ENCODE measurements at regions not wholly inside any gene's neighbourhood (a gene's known extent, or its start where the extent isn't known, plus 50 kb on each side); places are given as distances from the start of the nearest gene placed in this dataset.

DNA sequence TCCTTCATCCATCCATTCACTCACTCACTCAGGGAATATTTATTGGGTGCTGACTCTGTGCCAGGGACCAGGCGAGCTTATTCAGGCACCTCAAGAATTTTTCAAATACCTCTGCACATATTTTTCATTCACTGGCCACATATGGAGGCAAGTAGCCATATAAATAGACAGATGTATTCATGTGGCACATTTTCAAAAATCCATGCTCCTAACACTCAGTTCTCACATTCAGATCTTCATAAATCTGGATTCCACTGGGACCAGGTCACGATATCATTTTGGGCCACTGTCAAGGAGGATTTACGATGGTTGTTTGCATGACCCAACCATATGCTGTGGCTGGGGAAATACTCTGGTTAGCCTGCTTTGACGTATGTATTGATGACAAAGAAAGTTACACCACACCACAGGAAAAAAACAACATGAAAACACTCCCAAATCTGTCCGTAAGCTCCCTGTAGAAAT, 241.8 kb upstream of the LRTM1 start:
- H3K36me3 ChIP-seq (ENCODE audit: insufficient read depth, low read length): no peaks in the 10 kb centered on the region
- H3K4me3 ChIP-seq (ENCODE audit: low read depth, low read length): no peak overlapping the region
- H3K4me1 ChIP-seq (ENCODE audit: control insufficient read depth, insufficient read depth, low read length, unreplicated experiment): peaks cover 37% of the 10 kb centered on the region
- H2AFZ ChIP-seq (ENCODE audit: low read length, unreplicated experiment): no peak overlapping the region
- H3K27me3 ChIP-seq (ENCODE audit: insufficient read depth, low read length): no peaks in the 10 kb centered on the region
- peak overlapping the region; percentile 97 for H3K27ac ChIP-seq (ENCODE audit: low read depth, low read length)
- no peaks in the 10 kb centered on the region for H3K79me2 ChIP-seq (ENCODE audit: control insufficient read depth, insufficient read depth, low read length, unreplicated experiment)

DNA sequence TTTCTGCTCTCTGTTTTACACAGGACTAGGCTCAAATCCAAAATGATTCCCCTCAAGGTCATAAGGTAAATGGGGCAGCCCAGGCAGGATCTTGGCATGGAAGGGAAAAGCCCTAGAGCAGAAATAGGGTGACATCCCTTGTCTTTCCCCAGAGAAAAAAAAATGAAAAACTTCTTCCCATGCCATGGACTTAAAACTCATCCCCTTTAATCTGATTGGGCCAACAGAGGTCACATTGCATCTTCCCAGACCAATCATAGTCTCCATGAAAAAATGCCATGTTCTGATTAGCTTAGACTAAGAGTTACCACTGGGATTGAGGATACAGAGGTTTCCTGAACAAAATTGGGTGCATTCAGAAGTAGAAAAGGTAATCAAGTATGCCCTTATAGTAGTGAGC, 241.3 kb upstream of the LRTM1 start:
- Histone ChIP-seq H3K27me3 (ENCODE audit: insufficient read depth, low read length) (no peaks in the 10 kb centered on the region), H3K27ac (ENCODE audit: low read depth, low read length) (peak overlapping the region; percentile 97)

DNA sequence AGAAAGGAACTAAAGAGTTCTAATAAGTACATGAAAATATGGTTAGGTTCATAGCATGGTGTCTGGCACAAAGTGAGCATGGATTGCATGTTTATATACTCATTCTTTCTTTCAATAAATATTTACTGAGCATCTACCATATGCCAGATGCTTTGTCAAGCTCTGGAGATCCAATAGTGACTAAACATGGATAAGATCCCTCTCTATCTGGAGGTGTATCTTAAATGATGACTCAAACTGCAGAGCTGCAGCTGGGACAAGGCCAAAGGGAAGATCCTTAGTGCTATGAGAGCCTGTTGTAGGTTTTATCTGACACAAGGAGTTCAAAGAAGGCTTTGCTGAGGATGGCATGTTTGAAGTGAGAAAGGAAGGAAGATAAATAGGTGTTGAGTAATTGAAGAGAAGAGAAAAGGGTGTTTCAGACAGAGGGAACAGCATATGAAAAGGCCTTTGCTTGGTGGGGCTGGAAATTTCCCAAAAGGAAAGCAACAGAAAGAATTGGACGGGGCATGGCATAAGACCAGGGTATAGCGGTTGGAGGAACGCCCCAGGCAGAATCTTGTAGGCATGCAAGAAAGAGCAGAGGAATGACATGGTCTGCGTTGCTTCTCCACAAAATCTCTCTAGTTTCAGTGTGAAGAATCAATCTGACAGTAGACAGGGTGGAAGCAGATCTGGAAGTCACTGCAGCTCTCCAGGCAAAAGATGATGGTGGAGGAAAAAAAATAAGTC, 239.9 kb upstream of the LRTM1 start:
- H3K79me2 ChIP-seq (ENCODE audit: control insufficient read depth, insufficient read depth, low read length, unreplicated experiment): no peaks in the 10 kb centered on the region
- H3K27ac ChIP-seq (ENCODE audit: low read depth, low read length): peak overlapping the region; percentile 97
- H3K27me3 ChIP-seq (ENCODE audit: insufficient read depth, low read length): no peaks in the 10 kb centered on the region
- no peaks in the 10 kb centered on the region for H3K36me3 ChIP-seq (ENCODE audit: insufficient read depth, low read length)
- no peak overlapping the region for H3K4me3 ChIP-seq (ENCODE audit: low read depth, low read length)
- peaks cover 38% of the 10 kb centered on the region for H3K4me1 ChIP-seq (ENCODE audit: control insufficient read depth, insufficient read depth, low read length, unreplicated experiment)
- H2AFZ ChIP-seq (ENCODE audit: low read length, unreplicated experiment): no peak overlapping the region

More for the DNA sequence above, 241.3 kb upstream of the LRTM1 start:
- no peak overlapping the region for H3K4me3 ChIP-seq (ENCODE audit: low read depth, low read length)
- no peaks in the 10 kb centered on the region for H3K79me2 ChIP-seq (ENCODE audit: control insufficient read depth, insufficient read depth, low read length, unreplicated experiment)
- no peaks in the 10 kb centered on the region for H3K36me3 ChIP-seq (ENCODE audit: insufficient read depth, low read length)
- H3K4me1 ChIP-seq (ENCODE audit: control insufficient read depth, insufficient read depth, low read length, unreplicated experiment): peaks cover 37% of the 10 kb centered on the region
- no peak overlapping the region for H2AFZ ChIP-seq (ENCODE audit: low read length, unreplicated experiment)

DNA sequence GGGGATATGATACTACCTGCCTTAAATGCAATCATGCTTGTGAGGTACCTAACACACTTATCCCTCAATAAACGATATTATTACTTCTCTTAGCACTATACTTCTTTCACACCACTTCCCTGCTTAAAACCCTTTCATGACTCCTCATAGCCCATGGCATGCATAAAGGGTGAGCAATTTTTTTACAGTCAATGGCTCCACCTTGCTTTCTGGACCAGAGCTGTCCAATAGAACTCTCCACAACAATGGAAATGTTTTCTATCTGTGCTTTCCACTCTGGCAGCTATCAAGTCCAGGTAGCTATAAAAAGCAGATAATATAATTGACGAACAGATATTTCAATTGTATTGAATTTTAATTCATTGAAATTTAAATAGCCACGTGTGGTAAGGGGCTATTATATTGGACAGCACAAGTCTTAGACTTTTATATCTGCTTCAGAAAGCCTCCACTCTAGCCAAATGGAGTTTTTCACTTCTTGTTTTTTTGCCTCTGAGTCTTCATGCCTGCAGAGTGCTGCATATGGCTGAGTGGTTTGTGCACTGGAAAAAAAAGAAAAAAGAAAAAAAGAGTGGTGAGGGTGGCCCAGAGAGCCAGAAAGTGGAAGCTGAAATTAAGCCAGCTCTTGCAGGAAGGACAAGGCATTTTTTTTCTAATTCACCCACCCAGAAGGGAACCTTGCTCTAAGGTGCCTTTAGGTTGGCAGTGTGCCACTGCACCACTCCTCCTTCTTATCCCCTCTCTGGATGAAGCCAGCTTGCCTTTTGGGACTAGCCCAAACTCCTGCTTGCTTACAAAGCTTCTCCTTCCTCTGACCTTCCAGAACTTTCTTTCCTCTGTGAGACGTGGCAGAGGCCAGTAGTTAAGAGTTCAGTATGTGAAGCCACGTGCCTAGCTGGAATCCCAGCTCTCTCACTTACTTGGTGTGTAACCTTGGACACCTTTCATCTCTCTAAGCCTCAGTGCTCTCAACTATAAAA, 239.0 kb upstream of the LRTM1 start:
- Histone ChIP-seq H3K36me3 (ENCODE audit: insufficient read depth, low read length) (no peaks in the 10 kb centered on the region), H3K27ac (ENCODE audit: low read depth, low read length) (peak overlapping the region; percentile 97), H2AFZ (ENCODE audit: low read length, unreplicated experiment) (no peak overlapping the region), H3K4me1 (ENCODE audit: control insufficient read depth, insufficient read depth, low read length, unreplicated experiment) (peaks cover 47% of the 10 kb centered on the region), H3K79me2 (ENCODE audit: control insufficient read depth, insufficient read depth, low read length, unreplicated experiment) (no peaks in the 10 kb centered on the region), H3K4me3 (ENCODE audit: low read depth, low read length) (no peak overlapping the region), H3K27me3 (ENCODE audit: insufficient read depth, low read length) (no peaks in the 10 kb centered on the region)

DNA sequence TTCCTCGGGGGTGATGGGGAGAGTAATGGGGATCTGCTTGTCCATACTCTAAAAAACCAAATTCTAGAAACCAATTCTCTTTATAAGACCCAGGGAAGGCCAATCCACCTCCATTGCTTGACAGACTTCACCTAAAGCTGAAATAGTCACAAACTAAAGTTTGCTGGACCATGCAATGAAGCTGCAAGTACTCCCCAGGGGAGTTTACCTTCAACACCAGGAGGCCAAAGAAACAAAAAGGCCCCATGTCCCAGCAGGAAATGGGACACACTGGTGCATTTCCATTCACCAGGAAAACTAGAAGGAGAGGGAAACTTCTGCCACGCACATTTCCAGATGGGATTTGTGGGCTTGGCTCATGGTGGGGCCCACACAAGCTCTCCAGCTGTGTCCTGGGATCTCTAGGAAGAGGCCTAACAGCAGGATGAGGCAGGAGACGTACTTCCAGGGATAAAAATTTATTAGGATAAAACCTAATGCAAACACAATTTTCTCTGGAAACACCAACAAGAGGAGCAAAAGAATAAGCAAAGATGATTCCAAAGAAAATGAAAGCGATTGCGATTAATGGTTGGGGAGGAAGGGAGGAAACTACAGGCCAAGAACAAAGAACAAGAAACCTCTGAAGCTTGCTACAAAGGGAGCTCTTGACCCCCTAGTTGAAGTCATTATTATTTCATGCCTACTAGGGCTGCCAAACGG, 238.0 kb upstream of the LRTM1 start:
- Histone ChIP-seq H3K4me1 (ENCODE audit: control insufficient read depth, insufficient read depth, low read length, unreplicated experiment) (peaks cover 57% of the 10 kb centered on the region), H3K79me2 (ENCODE audit: control insufficient read depth, insufficient read depth, low read length, unreplicated experiment) (no peaks in the 10 kb centered on the region), H3K36me3 (ENCODE audit: insufficient read depth, low read length) (no peaks in the 10 kb centered on the region), H3K4me3 (ENCODE audit: low read depth, low read length) (no peak overlapping the region), H2AFZ (ENCODE audit: low read length, unreplicated experiment) (no peak overlapping the region), H3K27ac (ENCODE audit: low read depth, low read length) (no peak overlapping the region), H3K27me3 (ENCODE audit: insufficient read depth, low read length) (no peaks in the 10 kb centered on the region)

DNA sequence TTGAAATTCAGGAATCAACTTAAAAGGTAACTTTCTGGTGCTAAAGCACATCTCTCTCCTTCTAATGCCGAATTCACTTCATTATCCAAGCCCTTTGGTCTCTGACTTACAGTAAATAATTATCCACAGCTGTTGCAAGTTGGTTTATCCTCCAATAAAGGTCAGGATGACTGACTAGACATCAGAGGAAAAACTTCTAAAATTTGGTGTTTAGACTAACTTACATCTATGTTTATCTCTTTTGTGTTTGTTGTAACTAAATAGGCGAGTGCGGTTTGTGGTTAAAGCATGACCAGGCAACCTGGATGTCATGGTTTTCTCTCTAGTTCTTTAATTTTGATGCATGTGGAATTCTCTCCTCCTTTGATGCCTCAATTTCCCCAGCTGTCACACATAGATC, 237.4 kb upstream of the LRTM1 start:
- Histone ChIP-seq H2AFZ (ENCODE audit: low read length, unreplicated experiment) (no peak overlapping the region), H3K27ac (ENCODE audit: low read depth, low read length) (no peak overlapping the region), H3K4me1 (ENCODE audit: control insufficient read depth, insufficient read depth, low read length, unreplicated experiment) (peaks cover 57% of the 10 kb centered on the region), H3K27me3 (ENCODE audit: insufficient read depth, low read length) (no peaks in the 10 kb centered on the region), H3K4me3 (ENCODE audit: low read depth, low read length) (no peak overlapping the region), H3K79me2 (ENCODE audit: control insufficient read depth, insufficient read depth, low read length, unreplicated experiment) (no peaks in the 10 kb centered on the region), H3K36me3 (ENCODE audit: insufficient read depth, low read length) (no peaks in the 10 kb centered on the region)

DNA sequence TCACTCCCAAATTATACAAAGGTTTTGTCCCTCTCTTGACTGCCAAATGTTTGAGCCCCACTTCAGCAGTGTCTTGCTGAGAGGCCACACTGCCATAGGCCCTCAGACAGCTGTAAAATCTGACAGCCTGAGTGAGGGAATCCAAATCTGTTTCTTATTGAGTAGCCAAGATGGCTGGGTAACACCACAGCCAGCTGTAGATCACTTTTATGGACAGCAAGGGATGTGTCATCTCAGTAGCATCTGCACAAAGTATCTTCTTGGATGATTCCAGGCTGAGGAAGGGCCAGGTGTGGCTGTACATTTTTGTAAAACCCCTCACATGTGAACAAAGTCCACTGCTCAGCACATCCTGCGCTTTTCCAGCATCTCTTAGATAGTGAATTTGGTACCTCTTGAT, 237.0 kb upstream of the LRTM1 start:
- no peak overlapping the region for H3K27ac ChIP-seq (ENCODE audit: low read depth, low read length)

DNA sequence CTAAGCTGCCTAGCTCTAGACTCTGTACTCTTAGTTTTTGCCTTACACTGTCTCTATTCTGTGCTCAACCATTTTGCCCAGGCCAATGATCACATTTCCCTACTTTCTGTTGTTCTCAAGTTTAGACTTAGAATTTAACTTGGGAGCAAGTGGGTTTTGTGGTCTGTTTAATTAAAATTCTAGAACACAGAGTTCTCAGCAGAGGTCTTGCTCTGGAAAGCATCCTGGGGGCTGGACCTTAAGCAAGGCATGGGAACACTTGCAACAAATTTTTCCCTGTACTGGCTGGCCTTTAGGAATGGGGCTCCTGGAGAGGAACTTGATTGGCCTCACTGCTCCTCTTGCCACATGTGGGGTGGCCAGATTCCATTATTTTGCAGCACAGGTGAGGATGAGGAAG, 236.3 kb upstream of the LRTM1 start:
- Histone ChIP-seq H3K79me2 (ENCODE audit: control insufficient read depth, insufficient read depth, low read length, unreplicated experiment) (no peaks in the 10 kb centered on the region), H3K27me3 (ENCODE audit: insufficient read depth, low read length) (no peaks in the 10 kb centered on the region), H3K27ac (ENCODE audit: low read depth, low read length) (peak overlapping the region; percentile 95; the same call in 1 of the 2 replicates), H3K4me1 (ENCODE audit: control insufficient read depth, insufficient read depth, low read length, unreplicated experiment) (peaks cover 57% of the 10 kb centered on the region), H3K4me3 (ENCODE audit: low read depth, low read length) (no peak overlapping the region), H2AFZ (ENCODE audit: low read length, unreplicated experiment) (no peak overlapping the region), H3K36me3 (ENCODE audit: insufficient read depth, low read length) (no peaks in the 10 kb centered on the region)

More for the DNA sequence above, 237.0 kb upstream of the LRTM1 start:
- Histone ChIP-seq H3K4me3 (ENCODE audit: low read depth, low read length) (no peak overlapping the region), H3K27me3 (ENCODE audit: insufficient read depth, low read length) (no peaks in the 10 kb centered on the region), H3K4me1 (ENCODE audit: control insufficient read depth, insufficient read depth, low read length, unreplicated experiment) (peaks cover 55% of the 10 kb centered on the region), H3K79me2 (ENCODE audit: control insufficient read depth, insufficient read depth, low read length, unreplicated experiment) (no peaks in the 10 kb centered on the region), H3K36me3 (ENCODE audit: insufficient read depth, low read length) (no peaks in the 10 kb centered on the region), H2AFZ (ENCODE audit: low read length, unreplicated experiment) (no peak overlapping the region)

DNA sequence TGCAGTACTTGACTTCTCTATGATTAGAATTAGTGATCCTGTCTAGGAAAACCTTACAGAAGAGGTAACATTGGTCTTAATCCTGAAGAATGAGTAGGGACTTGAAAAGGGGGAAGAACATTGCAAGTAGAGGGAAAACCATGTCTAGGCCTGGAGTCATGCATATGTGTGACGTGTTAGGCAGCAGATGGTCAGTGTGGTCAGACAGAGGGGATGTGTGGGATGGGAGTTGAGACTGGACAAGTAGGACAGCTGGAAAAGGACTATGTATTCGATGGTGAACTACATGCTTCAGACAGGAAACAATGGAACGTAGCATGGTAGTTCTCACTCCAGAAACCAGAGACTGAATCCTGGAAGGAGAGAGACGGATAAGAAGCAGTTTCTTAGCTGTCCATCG, 235.6 kb upstream of the LRTM1 start:
- Histone ChIP-seq H3K4me3 (ENCODE audit: low read depth, low read length) (no peak overlapping the region), H3K36me3 (ENCODE audit: insufficient read depth, low read length) (no peaks in the 10 kb centered on the region), H3K79me2 (ENCODE audit: control insufficient read depth, insufficient read depth, low read length, unreplicated experiment) (no peaks in the 10 kb centered on the region), H3K4me1 (ENCODE audit: control insufficient read depth, insufficient read depth, low read length, unreplicated experiment) (peaks cover 58% of the 10 kb centered on the region), H2AFZ (ENCODE audit: low read length, unreplicated experiment) (no peak overlapping the region), H3K27ac (ENCODE audit: low read depth, low read length) (peak overlapping the region; percentile 95), H3K27me3 (ENCODE audit: insufficient read depth, low read length) (no peaks in the 10 kb centered on the region)

DNA sequence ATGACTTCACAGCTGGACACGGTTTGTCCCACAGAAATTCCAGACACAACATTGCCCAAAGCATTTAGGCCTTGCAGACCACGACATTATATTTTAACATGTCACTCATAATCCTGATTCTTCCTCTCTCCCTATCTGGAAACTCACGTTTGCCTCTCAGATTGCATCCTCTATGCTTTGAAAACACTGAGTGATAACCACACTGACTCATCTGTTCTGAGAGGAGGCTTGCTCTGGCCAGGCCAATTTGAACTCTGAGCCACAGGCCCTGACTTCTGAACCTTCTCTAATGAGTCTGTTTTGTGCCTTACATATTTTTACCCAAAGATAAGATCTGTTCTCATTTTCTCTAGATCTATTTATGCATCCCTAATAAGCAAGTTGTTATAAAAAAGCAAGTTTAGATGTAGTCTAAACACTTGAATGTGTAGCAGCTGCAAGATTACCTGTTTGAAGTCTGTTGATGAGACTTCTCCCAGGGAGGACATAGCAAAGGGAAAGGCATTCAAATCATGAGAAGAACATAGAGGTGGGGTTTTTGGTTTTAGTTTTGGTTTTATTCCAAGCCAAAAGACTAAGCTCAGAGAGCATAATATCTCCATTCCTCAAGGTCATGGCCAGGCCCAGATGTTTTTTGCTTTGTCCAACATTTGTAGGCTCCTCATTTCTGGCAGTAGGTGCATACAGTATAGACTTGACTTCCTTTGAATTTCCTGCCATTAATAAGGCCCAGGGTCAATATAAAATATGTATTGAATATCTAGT, 234.4 kb upstream of the LRTM1 start:
- Histone ChIP-seq H2AFZ (ENCODE audit: low read length, unreplicated experiment) (peak overlapping the region; percentile 36), H3K4me1 (ENCODE audit: control insufficient read depth, insufficient read depth, low read length, unreplicated experiment) (peaks cover 52% of the 10 kb centered on the region), H3K36me3 (ENCODE audit: insufficient read depth, low read length) (no peaks in the 10 kb centered on the region), H3K27ac (ENCODE audit: low read depth, low read length) (peak overlapping the region; percentile 95), H3K79me2 (ENCODE audit: control insufficient read depth, insufficient read depth, low read length, unreplicated experiment) (no peaks in the 10 kb centered on the region), H3K4me3 (ENCODE audit: low read depth, low read length) (no peak overlapping the region), H3K27me3 (ENCODE audit: insufficient read depth, low read length) (no peaks in the 10 kb centered on the region)
